BJ (cell line): ENCODE measurements at regions not wholly inside any gene's neighbourhood (a gene's known extent, or its start where the extent isn't known, plus 50 kb on each side); places are given as distances from the start of the nearest gene placed in this dataset.

Source experiments
- CTCF ChIA-PET: fragments of 350-600 bp; formaldehyde crosslinking; extraction: SDS; loops from one replicate; lab custom pipeline; 2021; ENCODE audit warnings: antibody characterized with exemption, inconsistent platforms; lab: Yijun Ruan, JAX
- POLR2A ChIA-PET: fragments of 300-600 bp; sonication (Branson Sonifier 250); formaldehyde crosslinking; extraction: SDS; loops from one replicate; lab custom pipeline; 2021; ENCODE audit warnings: antibody characterized with exemption; lab: Charles Lee
- DNase-seq: peaks from one replicate; pipeline ENCODE4 v3.0.0-alpha.2; 2011; ENCODE audit warnings: low read depth
- H3K27me3 ChIP-seq: 2 replicates; pipeline ENCODE4 v1.6.0; 2011; ENCODE audit warnings: low read length; ENCODE audit not compliant: control insufficient read depth, insufficient read depth
- H3K36me3 ChIP-seq: 2 replicates; pipeline ENCODE4 v1.5.1; 2011; ENCODE audit warnings: low read length; ENCODE audit not compliant: control insufficient read depth, insufficient read depth
- H3K4me3 ChIP-seq: 2 replicates; pipeline ENCODE4 v1.5.1; 2011; ENCODE audit warnings: low read depth, mild to moderate bottlenecking, control low read depth, low read length
- TF ChIP-seq, protein P1 (sequence below): IDR thresholded peaks from 2 replicates; pipeline ENCODE4 v1.5.1; 2011; ENCODE audit warnings: low read depth, mild to moderate bottlenecking, control low read depth, inconsistent platforms, low read length, moderate library complexity; ENCODE audit not compliant: insufficient read depth

DNA sequence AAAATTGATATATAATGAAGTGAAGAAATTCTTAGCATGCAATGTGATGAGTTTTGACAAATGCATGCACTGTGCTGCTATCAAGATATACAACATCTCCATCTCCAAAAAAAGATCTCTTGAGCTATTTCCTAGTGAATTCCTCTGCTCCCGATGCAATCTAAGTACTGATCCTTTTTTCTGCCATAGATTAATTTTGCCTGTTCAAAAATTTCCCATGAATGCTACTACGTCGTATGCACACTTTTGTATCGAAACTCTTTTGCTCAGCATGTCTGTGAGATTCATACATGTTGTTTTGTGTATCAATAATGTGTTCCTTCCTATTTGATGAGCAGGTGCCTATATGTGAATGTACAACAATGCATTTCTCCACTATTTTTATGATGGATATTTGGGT lies 647.4 kb downstream of the MTRR start:
- ChIA-PET CTCF (no interaction called here), POLR2A (no interaction called here)
- Histone ChIP-seq H3K27me3 (no peaks in the 10 kb centered on the region), H3K36me3 (no peaks in the 10 kb centered on the region), H3K4me3 (no peak overlapping the region)
- DNase-seq = no peak
- TF ChIP-seq, protein P1, sequence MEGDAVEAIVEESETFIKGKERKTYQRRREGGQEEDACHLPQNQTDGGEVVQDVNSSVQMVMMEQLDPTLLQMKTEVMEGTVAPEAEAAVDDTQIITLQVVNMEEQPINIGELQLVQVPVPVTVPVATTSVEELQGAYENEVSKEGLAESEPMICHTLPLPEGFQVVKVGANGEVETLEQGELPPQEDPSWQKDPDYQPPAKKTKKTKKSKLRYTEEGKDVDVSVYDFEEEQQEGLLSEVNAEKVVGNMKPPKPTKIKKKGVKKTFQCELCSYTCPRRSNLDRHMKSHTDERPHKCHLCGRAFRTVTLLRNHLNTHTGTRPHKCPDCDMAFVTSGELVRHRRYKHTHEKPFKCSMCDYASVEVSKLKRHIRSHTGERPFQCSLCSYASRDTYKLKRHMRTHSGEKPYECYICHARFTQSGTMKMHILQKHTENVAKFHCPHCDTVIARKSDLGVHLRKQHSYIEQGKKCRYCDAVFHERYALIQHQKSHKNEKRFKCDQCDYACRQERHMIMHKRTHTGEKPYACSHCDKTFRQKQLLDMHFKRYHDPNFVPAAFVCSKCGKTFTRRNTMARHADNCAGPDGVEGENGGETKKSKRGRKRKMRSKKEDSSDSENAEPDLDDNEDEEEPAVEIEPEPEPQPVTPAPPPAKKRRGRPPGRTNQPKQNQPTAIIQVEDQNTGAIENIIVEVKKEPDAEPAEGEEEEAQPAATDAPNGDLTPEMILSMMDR = no peak

DNA sequence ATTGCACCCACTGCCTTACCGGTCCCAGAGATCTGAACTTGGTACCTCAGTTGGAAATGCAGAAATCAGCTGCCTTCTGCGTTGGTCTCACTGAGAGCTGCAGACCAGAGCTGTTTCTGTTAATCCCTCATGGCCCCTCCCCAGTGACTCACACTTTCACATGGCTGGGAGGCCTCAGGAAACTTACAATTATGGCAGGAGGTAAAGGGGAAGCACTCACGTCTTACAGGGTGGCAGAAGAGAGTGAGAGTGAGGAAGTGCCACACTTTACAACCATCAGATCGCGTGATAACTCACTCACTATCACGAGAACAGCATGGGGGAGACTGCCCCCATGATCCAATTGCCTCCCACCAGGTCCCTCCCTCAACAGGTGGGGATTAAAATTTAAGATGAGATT lies 648.5 kb downstream of the MTRR start:
- TF ChIP-seq, protein P1 = no peak
- ChIA-PET CTCF (interaction anchor here (0.7 kb wide), 1 partner anchor 582 kb away, joined by 3 read pairs; no protein-coding TSS in a partner anchor), POLR2A (no interaction called here)
- Histone ChIP-seq H3K36me3 (no peaks in the 10 kb centered on the region), H3K4me3 (no peak overlapping the region), H3K27me3 (no peaks in the 10 kb centered on the region)
- DNase-seq = no peak

DNA sequence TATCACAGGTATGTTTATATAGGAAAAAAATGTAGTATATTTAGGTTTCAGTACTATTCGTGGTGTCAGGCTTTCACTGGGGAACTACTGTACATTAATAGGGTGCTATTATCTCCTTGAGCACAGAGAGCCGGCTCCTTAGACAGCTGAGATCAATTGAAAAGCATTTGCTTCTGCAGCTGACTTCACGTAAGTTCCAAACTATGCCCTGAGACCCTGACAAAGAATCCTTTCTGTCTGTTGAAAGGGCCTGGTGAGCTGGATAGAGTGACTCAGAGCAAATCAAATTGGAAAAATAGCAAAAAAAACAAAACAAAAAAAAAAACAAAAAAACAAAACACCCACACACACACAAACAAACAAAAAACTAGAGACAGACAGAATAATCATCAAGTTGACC lies 652.0 kb downstream of the MTRR start:
- no peak for DNase-seq
- H3K4me3 ChIP-seq = no peak overlapping the region
- no peaks in the 10 kb centered on the region for H3K27me3 ChIP-seq
- POLR2A ChIA-PET = no interaction called here
- CTCF ChIA-PET = no interaction called here
- TF ChIP-seq, protein P1 = no peak
- H3K36me3 ChIP-seq = no peaks in the 10 kb centered on the region

DNA sequence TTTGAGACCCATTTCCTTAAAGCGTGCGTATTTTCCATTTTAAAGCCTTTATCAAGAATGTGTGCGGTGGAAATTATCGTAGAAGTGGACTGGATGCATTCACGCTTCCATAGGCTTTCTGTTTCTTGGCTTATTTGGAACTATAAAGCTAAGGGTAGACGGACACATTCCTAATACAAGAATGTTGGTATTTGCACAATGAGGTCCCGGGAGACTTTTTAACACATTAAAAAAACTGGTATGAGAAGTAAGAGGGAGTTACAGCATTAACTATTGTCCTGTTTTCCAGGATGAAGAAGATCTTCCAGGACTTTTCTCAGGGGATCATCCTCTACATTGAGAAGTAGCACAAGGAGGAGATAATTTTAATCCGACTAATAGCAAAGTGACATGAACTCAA lies 653.0 kb downstream of the MTRR start:
- ChIA-PET CTCF (no interaction called here), POLR2A (no interaction called here)
- Histone ChIP-seq H3K36me3 (no peaks in the 10 kb centered on the region), H3K4me3 (no peak overlapping the region), H3K27me3 (no peaks in the 10 kb centered on the region)
- TF ChIP-seq, protein P1 = no peak
- DNase-seq = no peak

DNA sequence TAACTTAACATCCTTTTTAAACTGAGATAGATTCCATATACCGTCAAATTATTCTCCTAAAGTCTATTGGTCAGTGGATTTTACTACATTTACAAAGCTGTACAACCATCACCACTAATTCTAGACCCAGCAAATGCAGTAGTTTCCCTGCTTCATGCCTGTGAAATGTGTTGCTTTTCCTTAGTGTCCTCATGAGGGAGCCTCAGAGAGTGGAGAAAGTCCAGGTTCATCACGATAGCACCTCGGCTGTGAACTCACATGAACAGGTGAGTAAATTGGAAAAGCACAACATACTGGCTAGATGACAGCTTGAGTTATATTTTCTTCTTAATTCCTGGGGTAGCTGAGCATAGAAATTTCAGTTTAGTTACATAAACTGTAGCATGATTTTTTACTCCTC lies 653.7 kb downstream of the MTRR start:
- ChIA-PET POLR2A (no interaction called here), CTCF (interaction anchor here (0.6 kb wide), 1 partner anchor 840 kb away, joined by 3 read pairs; no protein-coding TSS in a partner anchor)
- TF ChIP-seq, protein P1 = no peak
- H3K27me3 ChIP-seq = no peaks in the 10 kb centered on the region
- H3K4me3 ChIP-seq = no peak overlapping the region
- DNase-seq = no peak
- H3K36me3 ChIP-seq = no peaks in the 10 kb centered on the region
